HepG2 (cell line): ENCODE measurements at regions not wholly inside any gene's neighbourhood (a gene's known extent, or its start where the extent isn't known, plus 50 kb on each side); places are given as distances from the start of the nearest gene placed in this dataset.

ENCODE experiments used
- ATAC-seq: fragments of 200-7000 bp; cut with Tn5 transposase; 3 replicates; pipeline ENCODE4 v1.9.1; 2020; ENCODE audit warnings: mild to moderate bottlenecking, moderate library complexity
- BruUV-seq: library from RNA; stranded (reverse); fragments of 400-500 nt; replicated peaks from 2 replicates; lab custom pipeline; 2021; lab: Mats Ljungman, UMichigan
- CTCF ChIA-PET: fragments of 300-600 bp; formaldehyde crosslinking; extraction: SDS; loops from one replicate; lab custom pipeline; 2021; ENCODE audit warnings: low total read pairs, inconsistent platforms, low intra/inter-chr PET ratio; lab: Yijun Ruan, JAX
- POLR2A ChIA-PET: fragments of 350-600 bp; sonication (Branson Sonifier 250); formaldehyde crosslinking; loops from one replicate; lab custom pipeline; 2020; ENCODE audit warnings: antibody characterized with exemption, inconsistent platforms; lab: Yijun Ruan, JAX
- DNase-seq: peaks from one replicate; pipeline ENCODE4 v3.0.0-alpha.2; 2015; ENCODE audit warnings: low spot score
- FAIRE-seq: peaks from 3 replicates; lab custom pipeline; 2011; peaks lifted over from hg19 to GRCh38; lab: Jason Lieb, UNC
- H2AFZ ChIP-seq: one replicate; pipeline ENCODE4 v1.6.1; 2011; ENCODE audit warnings: low read length, inconsistent platforms
- H3K27ac ChIP-seq: fragments of 300-600 bp; 3 replicates; pipeline ENCODE4 v1.8.0; 2011; ENCODE audit warnings: mixed run types, mild to moderate bottlenecking, mixed read lengths, low read length, inconsistent platforms; ENCODE audit not compliant: insufficient read depth; ENCODE audit errors: extremely low read length
- H3K27me3 ChIP-seq, 2 experiments: fragments of 200-600 bp in 1 of 2; 2 replicates in 1 of 2; 3 replicates in 1 of 2; pipeline versions ENCODE4 v1.6.0 to v1.8.0; 2011; ENCODE audit warnings: low read length in 2 of 2, mild to moderate bottlenecking in 2 of 2, moderate library complexity in 2 of 2, inconsistent platforms in 1 of 2; ENCODE audit not compliant: insufficient read depth in 2 of 2, control insufficient read depth in 1 of 2
- H3K36me3 ChIP-seq, 2 experiments: fragments of 200-600 bp in 1 of 2; replicated peaks in 1 of 2; 2 replicates in 1 of 2; 3 replicates in 1 of 2; pipeline versions ENCODE4 v1.5.1 to v1.8.0; 2011; ENCODE audit warnings: low read length in 2 of 2, inconsistent platforms in 1 of 2; ENCODE audit not compliant: insufficient read depth in 2 of 2, control insufficient read depth in 1 of 2
- H3K4me1 ChIP-seq: 2 replicates; pipeline ENCODE4 v1.5.1; 2012; ENCODE audit warnings: low read length, inconsistent platforms; ENCODE audit not compliant: insufficient read depth
- H3K4me2 ChIP-seq: 2 replicates; pipeline ENCODE4 v1.6.0; 2011; ENCODE audit warnings: low read depth, low read length, inconsistent platforms
- H3K4me3 ChIP-seq, 3 experiments: fragments of 200-600 bp in 1 of 3; sonication (generic), shearing (Covaris generic) in 1 of 3; replicated peaks in 1 of 3; 2 replicates each; pipeline ENCODE4 v1.5.1; 2011 to 2016; ENCODE audit warnings: low read length in 3 of 3, inconsistent platforms in 2 of 3, low read depth in 2 of 3, mild to moderate bottlenecking in 2 of 3, control low read depth in 1 of 3, mixed read lengths in 1 of 3; ENCODE audit not compliant: insufficient read depth in 1 of 3
- H3K79me2 ChIP-seq: one replicate; pipeline ENCODE4 v1.6.1; 2011; ENCODE audit warnings: low read length, inconsistent platforms; ENCODE audit not compliant: insufficient read depth
- H3K9ac ChIP-seq: 2 replicates; pipeline ENCODE4 v1.6.0; 2011; ENCODE audit warnings: mild to moderate bottlenecking, low read depth, low read length, inconsistent platforms; ENCODE audit not compliant: insufficient read depth
- H3K9me3 ChIP-seq: 2 replicates; pipeline ENCODE4 v1.5.1; 2012; ENCODE audit warnings: mild to moderate bottlenecking, low read length
- H4K20me1 ChIP-seq: 2 replicates; pipeline ENCODE4 v1.6.0; 2011; ENCODE audit warnings: inconsistent platforms, mild to moderate bottlenecking, low read length, moderate library complexity; ENCODE audit not compliant: insufficient read depth
- CBX1 ChIP-seq: IDR thresholded peaks from one replicate; pipeline ENCODE4 v1.6.1; 2016; ENCODE audit warnings: antibody characterized with exemption, low read depth
- E2F2 ChIP-seq: sonication (generic); formaldehyde crosslinking; IDR thresholded peaks from 2 replicates; pipeline ENCODE4 v1.4.0; 2020; ENCODE audit warnings: missing genetic modification reagents, borderline replicate concordance
- FOXO4 ChIP-seq: sonication (generic); formaldehyde crosslinking; conservative IDR thresholded peaks from 2 replicates; pipeline ENCODE4 v1.8.1; 2023; ENCODE audit warnings: missing genetic modification reagents
- ZHX2 ChIP-seq, 2 experiments: sonication (generic) in 1 of 2; formaldehyde crosslinking in 1 of 2; IDR thresholded peaks; 2 replicates each; pipeline versions ENCODE4 v1.6.1 to v1.9.0; 2014 to 2022; ENCODE audit warnings: antibody characterized with exemption in 1 of 2, borderline replicate concordance in 1 of 2, inconsistent platforms in 1 of 2, low read depth in 1 of 2, missing genetic modification reagents in 1 of 2
- ZNF652 ChIP-seq: IDR thresholded peaks from 2 replicates; pipeline ENCODE4 v1.6.1; 2016; ENCODE audit warnings: low read depth, borderline replicate concordance
- ZNF879 ChIP-seq: sonication (generic); formaldehyde crosslinking; IDR thresholded peaks from 2 replicates; pipeline ENCODE4 v1.8.1; 2023; ENCODE audit warnings: missing genetic modification reagents
- WGBS: methylation state at CpG from one replicate; pipeline ENCODE4 v1.1.6; 2017; ENCODE audit warnings: low lambda C conversion rate; 5-methylcytosine and 5-hydroxymethylcytosine counted together
- in situ Hi-C: cut with HindIII; loops from 2 replicates; pipeline ENCODE4 v1.10.0; 2017; ENCODE audit warnings: low pct_unique_long_range_greater_than_20kb; ENCODE audit not compliant: extremely low pct_ligation_motif_present
- intact Hi-C: fragments of 100-400 bp; cut with micrococcal nuclease; formaldehyde crosslinking; loops from one replicate; pipeline ENCODE4 v1.10.0; 2022; ENCODE audit not compliant: unreplicated experiment

GRCh38 chr15:62593681-62594399, 428.8 kb upstream of the C2CD4B start (continued):
- TF ChIP-seq FOXO4 (CRISPR knock-in tag) (no peak), ZNF652 (no peak), ZNF879 (CRISPR knock-in tag) (no peak), ZHX2 (IDR thresholded peaks at IDR 0.05; ENCODE audit: low read depth) (no peak), ZHX2 (CRISPR knock-in tag; IDR thresholded peaks at IDR 0.05; ENCODE audit: borderline replicate concordance) (no peak)

- no peak overlapping the region for H2AFZ ChIP-seq
- no peaks in the 10 kb centered on the region for H3K79me2 ChIP-seq
- ChIA-PET POLR2A (no interaction called here), CTCF (no interaction called here)
- no peak overlapping the region for H3K9ac ChIP-seq
- no peak overlapping the region for H3K4me2 ChIP-seq
- H3K27me3 ChIP-seq = no peaks in the 10 kb centered on the region
- FAIRE-seq = no peak
- BruUV-seq = no TSS peak
- peaks cover 18% of the 10 kb centered on the region for H3K4me1 ChIP-seq
- no peaks in the 10 kb centered on the region for H4K20me1 ChIP-seq
- no peak overlapping the region for H3K27ac ChIP-seq
- H3K9me3 ChIP-seq = no peaks in the 10 kb centered on the region
- no peak for ATAC-seq
- WGBS = 80% methylated on average over 9 of the region's 9 CpGs
- no peaks in the 10 kb centered on the region for H3K36me3 ChIP-seq
- in situ Hi-C loops = no loop called here
- intact Hi-C loops = no loop called here
- H3K4me3 ChIP-seq = no peak overlapping the region
- no peak for DNase-seq
- TF ChIP-seq E2F2 (CRISPR knock-in tag) = no peak
- no peak for TF ChIP-seq CBX1
Observed at GRCh38 chr15:62598217-62598616, 433.1 kb upstream of the C2CD4B start.
